CD8-positive, alpha-beta memory T cell (primary cell): ENCODE measurements at regions not wholly inside any gene's neighbourhood (a gene's known extent, or its start where the extent isn't known, plus 50 kb on each side); places are given as distances from the start of the nearest gene placed in this dataset.
"Not testable (repeated sequence)": the region's sequence is repeated elsewhere in the genome, so short reads cannot be mapped to it uniquely, and the experiment has no call there.

Experiments
- CTCF ChIA-PET: fragments of 350-600 bp; sonication (Branson Sonifier 250); formaldehyde crosslinking; loops from one replicate; lab custom pipeline; 2021; ENCODE audit warnings: antibody characterized with exemption; lab: Charles Lee
- POLR2A ChIA-PET: fragments of 350-600 bp; sonication (Branson Sonifier 250); formaldehyde crosslinking; loops from one replicate; lab custom pipeline; 2021; ENCODE audit warnings: antibody characterized with exemption; lab: Charles Lee
- DNase-seq, 5 donors: peaks; one replicate each; pipeline versions ENCODE4 v3.0.0 to v3.0.0-alpha.2; 2020 to 2022; ENCODE audit warnings: mixed read lengths in 1 of 5
- H3K27ac ChIP-seq: one replicate; pipeline ENCODE4 v1.7.0; 2013; ENCODE audit warnings: low read depth, mild to moderate bottlenecking, low read length, moderate library complexity
- H3K27me3 ChIP-seq: 2 replicates; pipeline ENCODE4 v1.7.0; 2013; ENCODE audit warnings: low read length, mild to moderate bottlenecking; ENCODE audit not compliant: insufficient read depth, poor library complexity, severe bottlenecking
- H3K36me3 ChIP-seq: 2 replicates; pipeline ENCODE4 v1.7.0; 2013; ENCODE audit warnings: mild to moderate bottlenecking, low read length, moderate library complexity; ENCODE audit not compliant: insufficient read depth
- H3K4me1 ChIP-seq: 2 replicates; pipeline ENCODE4 v1.7.0; 2013; ENCODE audit warnings: mild to moderate bottlenecking, low read length, moderate library complexity; ENCODE audit not compliant: insufficient read depth
- H3K4me3 ChIP-seq: 2 replicates; pipeline ENCODE4 v1.7.0; 2013; ENCODE audit warnings: mild to moderate bottlenecking, low read length
- H3K9me3 ChIP-seq: 2 replicates; pipeline ENCODE4 v1.7.0; 2013; ENCODE audit warnings: mild to moderate bottlenecking, low read length
- H3K27ac Mint-ChIP-seq, 8 donors: one replicate each; pipeline ENCODE4 v1.8.0; 2020 to 2021; ENCODE audit warnings: mixed read lengths in 8 of 8, mild to moderate bottlenecking in 6 of 8, inconsistent platforms in 3 of 8, moderate library complexity in 3 of 8
- H3K27me3 Mint-ChIP-seq, 2 donors: one replicate each; pipeline ENCODE4 v1.8.0; 2020 to 2021; ENCODE audit warnings: mixed read lengths in 2 of 2, mild to moderate bottlenecking in 1 of 2, moderate library complexity in 1 of 2
- H3K36me3 Mint-ChIP-seq, 3 donors: one replicate each; pipeline ENCODE4 v1.8.0; 2020 to 2021; ENCODE audit warnings: mixed read lengths in 3 of 3, inconsistent platforms in 1 of 3, mild to moderate bottlenecking in 1 of 3
- H3K4me1 Mint-ChIP-seq, 3 donors: one replicate each; pipeline ENCODE4 v1.8.0; 2020 to 2021; ENCODE audit warnings: mixed read lengths in 3 of 3, inconsistent platforms in 1 of 3, mild to moderate bottlenecking in 1 of 3
- H3K4me3 Mint-ChIP-seq, 7 donors: one replicate each; pipeline ENCODE4 v1.8.0; 2020 to 2021; ENCODE audit warnings: mixed read lengths in 7 of 7, mild to moderate bottlenecking in 6 of 7, moderate library complexity in 4 of 7, inconsistent platforms in 2 of 7
- H3K9me3 Mint-ChIP-seq, 5 donors: one replicate each; pipeline ENCODE4 v1.8.0; 2020 to 2022; ENCODE audit warnings: mixed read lengths in 5 of 5, mild to moderate bottlenecking in 3 of 5, moderate library complexity in 2 of 5, inconsistent platforms in 1 of 5

- ChIA-PET CTCF (no interaction called here), POLR2A (no interaction called here)
- no peak overlapping the region for H3K4me3 Mint-ChIP-seq
- no peak overlapping the region for H3K4me3 ChIP-seq
- DNase-seq: no peak
- no peaks in the 10 kb centered on the region for H3K36me3 ChIP-seq
- no peaks in the 10 kb centered on the region for H3K27me3 Mint-ChIP-seq
- no peaks in the 10 kb centered on the region for H3K9me3 ChIP-seq
- no peaks in the 10 kb centered on the region for H3K4me1 Mint-ChIP-seq
- H3K36me3 Mint-ChIP-seq: no peaks in the 10 kb centered on the region
- no peaks in the 10 kb centered on the region for H3K27me3 ChIP-seq
- H3K27ac Mint-ChIP-seq: no peak overlapping the region
- H3K9me3 Mint-ChIP-seq: peaks cover 0 to 5% (median 2%) of the 10 kb centered on the region in 5 donors
- H3K4me1 ChIP-seq: no peaks in the 10 kb centered on the region
- H3K27ac ChIP-seq: no peak overlapping the region
Observed at GRCh38 chr4:144423930-144424329, 222.0 kb upstream of the HHIP start.

GRCh38 chr4:144426023-144426422 is 219.9 kb upstream of the HHIP start:
- H3K4me3 ChIP-seq, H3K36me3 Mint-ChIP-seq, H3K27me3 Mint-ChIP-seq, H3K36me3 ChIP-seq, H3K4me1 ChIP-seq, H3K27ac ChIP-seq, H3K4me1 Mint-ChIP-seq, H3K27me3 ChIP-seq, CTCF ChIA-PET, H3K4me3 Mint-ChIP-seq, DNase-seq, H3K9me3 Mint-ChIP-seq, H3K9me3 ChIP-seq, POLR2A ChIA-PET, H3K27ac Mint-ChIP-seq: not testable (repeated sequence)

GRCh38 chr4:144442713-144443112 is 203.2 kb upstream of the HHIP start:
- no peak for DNase-seq
- Histone ChIP-seq H3K36me3 (no peaks in the 10 kb centered on the region), H3K4me1 (no peaks in the 10 kb centered on the region), H3K4me3 (no peak overlapping the region), H3K27me3 (no peaks in the 10 kb centered on the region), H3K27ac (no peak overlapping the region), H3K9me3 (no peaks in the 10 kb centered on the region)
- Mint-ChIP-seq H3K9me3 (peaks cover 1 to 4% (median 3%) of the 10 kb centered on the region in 5 donors), H3K36me3 (no peaks in the 10 kb centered on the region), H3K27ac (no peak overlapping the region), H3K27me3 (no peaks in the 10 kb centered on the region), H3K4me1 (no peaks in the 10 kb centered on the region), H3K4me3 (no peak overlapping the region)
- CTCF ChIA-PET: no interaction called here
- POLR2A ChIA-PET: no interaction called here

- ChIA-PET POLR2A (no interaction called here), CTCF (no interaction called here)
- no peaks in the 10 kb centered on the region for H3K27me3 Mint-ChIP-seq
- no peaks in the 10 kb centered on the region for H3K36me3 Mint-ChIP-seq
- H3K9me3 ChIP-seq: no peaks in the 10 kb centered on the region
- no peak for DNase-seq
- H3K4me3 ChIP-seq: no peak overlapping the region
- no peaks in the 10 kb centered on the region for H3K4me1 Mint-ChIP-seq
- no peak overlapping the region for H3K27ac Mint-ChIP-seq
- no peak overlapping the region for H3K27ac ChIP-seq
- no peaks in the 10 kb centered on the region for H3K27me3 ChIP-seq
- H3K9me3 Mint-ChIP-seq: peaks cover 0 to 4% (median 2%) of the 10 kb centered on the region in 5 donors
- no peaks in the 10 kb centered on the region for H3K4me1 ChIP-seq
- H3K4me3 Mint-ChIP-seq: no peak overlapping the region
- H3K36me3 ChIP-seq: no peaks in the 10 kb centered on the region
Observed at GRCh38 chr4:144449611-144450010, 196.3 kb upstream of the HHIP start.

- H3K27ac ChIP-seq: no peak overlapping the region
- H3K36me3 Mint-ChIP-seq: no peaks in the 10 kb centered on the region
- no peak overlapping the region for H3K27ac Mint-ChIP-seq
Observed at GRCh38 chr4:144450526-144450925, 195.4 kb upstream of the HHIP start.

GRCh38 chr4:144451766-144452450 is 194.0 kb upstream of the HHIP start:
- H3K9me3 Mint-ChIP-seq: peaks cover 0 to 4% (median 2%) of the 10 kb centered on the region in 5 donors
- H3K4me1 Mint-ChIP-seq: no peaks in the 10 kb centered on the region
- Histone ChIP-seq H3K27me3 (no peaks in the 10 kb centered on the region), H3K36me3 (no peaks in the 10 kb centered on the region), H3K4me1 (no peaks in the 10 kb centered on the region), H3K27ac (no peak overlapping the region), H3K9me3 (no peaks in the 10 kb centered on the region), H3K4me3 (no peak overlapping the region)
- no peaks in the 10 kb centered on the region for H3K27me3 Mint-ChIP-seq
- POLR2A ChIA-PET: no interaction called here
- no peak overlapping the region for H3K27ac Mint-ChIP-seq
- no peak for DNase-seq
- no peaks in the 10 kb centered on the region for H3K36me3 Mint-ChIP-seq
- CTCF ChIA-PET: no interaction called here
- H3K4me3 Mint-ChIP-seq: no peak overlapping the region

More at GRCh38 chr4:144450526-144450925, 195.4 kb upstream of the HHIP start:
- Mint-ChIP-seq H3K9me3 (peaks cover 0 to 4% (median 2%) of the 10 kb centered on the region in 5 donors), H3K27me3 (no peaks in the 10 kb centered on the region), H3K4me1 (no peaks in the 10 kb centered on the region), H3K4me3 (no peak overlapping the region)
- CTCF ChIA-PET: no interaction called here
- Histone ChIP-seq H3K27me3 (no peaks in the 10 kb centered on the region), H3K36me3 (no peaks in the 10 kb centered on the region), H3K9me3 (no peaks in the 10 kb centered on the region), H3K4me1 (no peaks in the 10 kb centered on the region), H3K4me3 (no peak overlapping the region)
- POLR2A ChIA-PET: no interaction called here
- no peak for DNase-seq

GRCh38 chr4:144456196-144456595 is 189.8 kb upstream of the HHIP start:
- Histone ChIP-seq H3K27me3 (no peaks in the 10 kb centered on the region), H3K36me3 (no peaks in the 10 kb centered on the region), H3K4me3 (no peak overlapping the region), H3K27ac (no peak overlapping the region), H3K4me1 (no peaks in the 10 kb centered on the region), H3K9me3 (no peaks in the 10 kb centered on the region)
- H3K27ac Mint-ChIP-seq: no peak overlapping the region
- ChIA-PET CTCF (no interaction called here), POLR2A (no interaction called here)
- no peak for DNase-seq
- peaks cover 0 to 3% of the 10 kb centered on the region in 2 donors for H3K27me3 Mint-ChIP-seq
- no peaks in the 10 kb centered on the region for H3K4me1 Mint-ChIP-seq
- peaks cover 0 to 5% (median 0%) of the 10 kb centered on the region in 5 donors for H3K9me3 Mint-ChIP-seq
- no peaks in the 10 kb centered on the region for H3K36me3 Mint-ChIP-seq
- no peak overlapping the region for H3K4me3 Mint-ChIP-seq

- CTCF ChIA-PET: no interaction called here
- no peaks in the 10 kb centered on the region for H3K36me3 Mint-ChIP-seq
Observed at GRCh38 chr4:144461906-144462305, 184.1 kb upstream of the HHIP start.

More at GRCh38 chr4:144461906-144462305, 184.1 kb upstream of the HHIP start:
- no peak overlapping the region for H3K4me3 Mint-ChIP-seq
- Histone ChIP-seq H3K4me1 (no peaks in the 10 kb centered on the region), H3K27ac (no peak overlapping the region), H3K9me3 (no peaks in the 10 kb centered on the region), H3K27me3 (no peaks in the 10 kb centered on the region), H3K4me3 (no peak overlapping the region), H3K36me3 (no peaks in the 10 kb centered on the region)
- no peaks in the 10 kb centered on the region for H3K4me1 Mint-ChIP-seq
- H3K27ac Mint-ChIP-seq: no peak overlapping the region
- POLR2A ChIA-PET: no interaction called here
- no peak for DNase-seq
- peaks cover 0 to 7% (median 3%) of the 10 kb centered on the region in 5 donors for H3K9me3 Mint-ChIP-seq
- peaks cover 0 to 3% of the 10 kb centered on the region in 2 donors for H3K27me3 Mint-ChIP-seq
